ENCODE measurements at regions not wholly inside any gene's neighbourhood (a gene's known extent, or its start where the extent isn't known, plus 50 kb on each side); places are given as distances from the start of the nearest gene placed in this dataset.
A peak's percentile ranks its signal among the peaks of the same experiment; 100 is the strongest.

DNA sequence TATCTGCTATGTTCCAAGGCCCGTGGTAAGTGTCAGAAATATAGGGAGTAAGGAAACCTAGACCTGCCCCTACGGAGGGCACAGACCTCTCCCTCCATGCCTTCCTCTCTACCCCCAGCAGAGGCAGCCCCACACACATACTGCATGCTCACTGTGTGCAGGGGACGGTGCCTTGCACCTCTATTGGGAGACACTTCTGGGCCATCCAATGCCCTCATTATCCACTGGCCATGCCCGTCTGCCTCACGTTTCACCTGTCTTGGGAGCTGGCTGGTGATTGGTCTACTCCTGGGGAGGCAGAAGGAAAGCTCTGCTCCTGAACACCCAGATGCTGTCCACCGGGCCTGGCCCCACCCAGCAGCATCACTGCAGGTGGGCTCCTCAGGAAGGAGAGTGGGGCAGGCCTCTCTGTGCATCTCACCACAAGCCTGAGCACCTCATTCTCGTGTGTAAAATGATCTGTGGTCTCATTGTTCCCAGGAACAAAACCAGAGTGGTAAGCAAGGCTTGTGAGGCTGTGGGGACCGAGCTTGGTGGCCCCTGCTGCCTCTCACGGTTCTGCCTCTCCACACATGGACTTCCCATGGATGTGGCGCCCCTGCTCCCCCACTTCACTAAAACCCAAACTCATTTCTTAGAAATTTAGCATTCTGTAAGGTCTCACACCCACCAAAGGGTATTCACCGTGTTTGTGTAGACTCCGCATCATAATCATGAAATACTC is 312.5 kb upstream of the HS6ST1 start:
- Histone ChIP-seq H3K36me3 (ENCODE audit: insufficient read depth, low read depth, low read length) (no peaks in the 10 kb centered on the region), H3K27ac (ENCODE audit: low read length) (no peak overlapping the region), H3K4me1 (ENCODE audit: insufficient read depth, low read length) (peaks cover 16% of the 10 kb centered on the region; the same call in 1 of the 2 replicates), H3K27me3 (ENCODE audit: insufficient read depth, low read length) (no peaks in the 10 kb centered on the region), H3K9me3 (ENCODE audit: insufficient read depth, low read depth, low read length) (no peaks in the 10 kb centered on the region), H3K9ac (ENCODE audit: low read depth, low read length) (no peak overlapping the region), H3K4me3 (ENCODE audit: low read length) (no peak overlapping the region)

DNA sequence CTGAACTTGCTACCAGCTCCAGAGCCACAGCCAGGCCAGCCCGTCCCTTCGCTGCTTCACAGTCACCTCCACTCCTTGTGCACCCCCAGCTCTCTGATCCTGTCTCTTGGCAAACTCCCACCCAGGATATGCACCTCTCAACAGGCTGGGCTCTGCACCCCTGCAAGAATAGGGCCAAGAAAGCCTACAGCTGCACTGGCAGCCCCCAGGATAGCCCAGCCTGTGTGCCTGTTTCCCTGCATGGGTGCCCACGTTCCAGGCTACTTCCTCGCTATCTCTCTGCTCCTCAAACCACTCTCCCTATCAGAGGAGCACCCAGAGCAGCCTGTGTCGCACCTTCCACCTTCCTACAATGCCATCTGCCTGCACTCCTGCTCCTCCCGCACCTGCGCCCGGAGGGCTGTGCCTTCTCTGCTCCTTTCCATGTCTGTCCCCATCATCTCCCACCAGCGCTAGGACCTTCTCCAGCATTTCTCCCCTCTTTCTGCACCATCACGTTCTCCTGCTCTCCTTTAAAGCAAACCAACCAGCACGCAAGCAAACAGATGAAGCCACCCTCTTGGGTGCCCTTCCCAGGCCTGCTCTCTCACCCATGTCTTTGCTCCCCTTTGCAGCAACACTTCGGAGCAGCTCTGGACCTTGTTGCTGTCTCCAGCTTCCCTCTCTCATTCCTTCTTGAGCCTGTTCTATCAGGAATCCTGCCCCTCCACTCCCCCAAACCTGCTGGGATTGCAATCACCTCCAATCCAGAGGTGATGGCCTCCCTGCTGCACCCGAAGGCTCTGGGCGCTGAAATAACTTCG is 313.2 kb upstream of the HS6ST1 start:
- no peak overlapping the region for H3K9ac ChIP-seq (ENCODE audit: low read depth, low read length)
- H3K27me3 ChIP-seq (ENCODE audit: insufficient read depth, low read length), result no peaks in the 10 kb centered on the region
- no peak overlapping the region for H3K27ac ChIP-seq (ENCODE audit: low read length)

DNA sequence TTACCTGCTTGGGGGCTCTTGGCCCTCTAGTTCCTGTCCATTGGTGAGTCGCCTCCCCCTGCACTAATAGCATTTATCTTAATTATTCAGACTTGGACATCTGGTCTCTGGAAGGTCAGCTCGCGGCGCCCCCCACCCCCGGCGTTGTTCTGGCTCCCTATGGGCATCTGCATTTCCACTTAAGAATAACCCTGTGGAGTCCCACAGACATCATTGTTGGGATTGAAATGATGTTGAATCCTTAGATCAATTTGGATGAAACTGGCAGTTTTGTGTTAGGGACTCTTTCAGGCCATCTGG is 313.8 kb upstream of the HS6ST1 start:
- no peaks in the 10 kb centered on the region for H3K9me3 ChIP-seq (ENCODE audit: insufficient read depth, low read depth, low read length)
- no peak overlapping the region for H3K4me3 ChIP-seq (ENCODE audit: low read length)
- no peak overlapping the region for H3K9ac ChIP-seq (ENCODE audit: low read depth, low read length)
- peaks cover 16% of the 10 kb centered on the region; the same call in 1 of the 2 replicates for H3K4me1 ChIP-seq (ENCODE audit: insufficient read depth, low read length)
- no peak overlapping the region for H3K27ac ChIP-seq (ENCODE audit: low read length)
- H3K27me3 ChIP-seq (ENCODE audit: insufficient read depth, low read length), result no peaks in the 10 kb centered on the region
- no peaks in the 10 kb centered on the region for H3K36me3 ChIP-seq (ENCODE audit: insufficient read depth, low read depth, low read length)

More for the DNA sequence above, 313.2 kb upstream of the HS6ST1 start:
- Histone ChIP-seq H3K4me1 (ENCODE audit: insufficient read depth, low read length) (peaks cover 16% of the 10 kb centered on the region; the same call in 1 of the 2 replicates), H3K9me3 (ENCODE audit: insufficient read depth, low read depth, low read length) (no peaks in the 10 kb centered on the region), H3K36me3 (ENCODE audit: insufficient read depth, low read depth, low read length) (no peaks in the 10 kb centered on the region), H3K4me3 (ENCODE audit: low read length) (no peak overlapping the region)

DNA sequence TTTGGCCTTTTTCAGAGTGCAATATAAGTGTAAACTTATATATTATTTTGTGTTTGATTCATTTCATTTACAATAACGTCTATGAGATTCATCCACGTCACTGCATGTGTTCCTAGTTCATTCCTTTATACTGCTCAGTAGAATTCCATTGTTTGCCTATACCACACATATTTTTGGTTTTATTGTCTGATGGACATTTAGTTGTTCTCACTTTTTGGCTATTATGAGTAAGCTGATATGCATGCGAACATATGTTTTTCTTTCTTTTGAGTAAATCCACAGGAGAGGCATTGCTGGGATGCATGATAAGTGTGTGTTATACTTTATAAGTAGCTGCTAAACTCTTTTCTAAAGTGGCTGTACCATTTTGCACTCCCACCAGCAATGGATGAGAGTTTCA is 314.8 kb upstream of the HS6ST1 start:
- Histone ChIP-seq H3K36me3 (ENCODE audit: insufficient read depth, low read depth, low read length) (no peaks in the 10 kb centered on the region), H3K4me3 (ENCODE audit: low read length) (no peak overlapping the region), H3K9me3 (ENCODE audit: insufficient read depth, low read depth, low read length) (no peaks in the 10 kb centered on the region), H3K9ac (ENCODE audit: low read depth, low read length) (no peak overlapping the region), H3K27me3 (ENCODE audit: insufficient read depth, low read length) (no peaks in the 10 kb centered on the region), H3K4me1 (ENCODE audit: insufficient read depth, low read length) (peaks cover 23% of the 10 kb centered on the region), H3K27ac (ENCODE audit: low read length) (no peak overlapping the region)

DNA sequence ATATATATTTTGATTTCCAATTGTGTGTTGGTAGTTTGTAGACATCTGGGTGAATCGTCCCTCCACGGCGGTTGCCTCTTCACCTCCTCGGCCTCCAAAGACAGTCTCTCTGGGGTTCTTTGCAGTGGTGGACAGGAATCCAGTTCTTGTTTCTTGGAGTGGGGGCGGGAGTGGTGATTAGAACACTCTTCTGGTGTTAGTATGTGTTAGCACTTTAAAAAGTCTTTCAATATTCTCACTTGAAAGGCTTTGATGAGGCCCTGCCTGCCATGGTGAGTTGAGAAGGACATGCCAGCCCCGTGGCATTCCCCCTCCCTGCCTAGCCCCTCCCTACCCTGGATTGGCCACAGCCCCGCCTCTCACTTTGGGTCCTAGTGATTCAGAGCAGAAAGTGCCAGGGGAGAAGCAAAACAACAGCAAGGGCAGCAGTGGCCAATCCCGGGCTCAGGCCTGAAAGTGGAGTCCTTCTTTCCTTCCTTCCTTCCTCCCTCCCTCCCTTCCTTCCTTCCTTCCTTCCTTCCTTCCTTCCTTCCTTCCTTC is 316.8 kb upstream of the HS6ST1 start:
- Histone ChIP-seq H3K4me3 (ENCODE audit: low read length) (no peak overlapping the region), H3K9ac (ENCODE audit: low read depth, low read length) (no peak overlapping the region), H3K9me3 (ENCODE audit: insufficient read depth, low read depth, low read length) (no peaks in the 10 kb centered on the region), H3K27ac (ENCODE audit: low read length) (no peak overlapping the region), H3K36me3 (ENCODE audit: insufficient read depth, low read depth, low read length) (no peaks in the 10 kb centered on the region), H3K27me3 (ENCODE audit: insufficient read depth, low read length) (no peaks in the 10 kb centered on the region), H3K4me1 (ENCODE audit: insufficient read depth, low read length) (peaks cover 38% of the 10 kb centered on the region)

DNA sequence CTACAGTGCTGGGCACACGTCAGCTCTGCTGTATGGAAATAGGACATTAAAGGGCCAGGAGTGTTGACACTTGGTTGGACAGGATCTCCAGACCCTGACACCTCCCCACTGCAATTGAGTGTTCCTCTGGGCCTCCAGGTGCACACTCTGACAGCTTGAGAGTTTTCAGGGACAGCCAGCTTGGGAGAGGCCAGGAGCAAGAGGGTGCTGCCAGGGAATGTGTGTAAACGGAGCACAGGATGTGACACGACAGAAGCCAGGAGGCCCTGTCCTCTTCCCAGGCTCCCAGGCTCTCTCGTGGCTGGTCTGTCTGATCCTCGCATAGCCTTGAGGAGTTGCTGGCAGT is 318.1 kb upstream of the HS6ST1 start:
- no peak overlapping the region for H3K9ac ChIP-seq (ENCODE audit: low read depth, low read length)
- H3K27ac ChIP-seq (ENCODE audit: low read length), result no peak overlapping the region

DNA sequence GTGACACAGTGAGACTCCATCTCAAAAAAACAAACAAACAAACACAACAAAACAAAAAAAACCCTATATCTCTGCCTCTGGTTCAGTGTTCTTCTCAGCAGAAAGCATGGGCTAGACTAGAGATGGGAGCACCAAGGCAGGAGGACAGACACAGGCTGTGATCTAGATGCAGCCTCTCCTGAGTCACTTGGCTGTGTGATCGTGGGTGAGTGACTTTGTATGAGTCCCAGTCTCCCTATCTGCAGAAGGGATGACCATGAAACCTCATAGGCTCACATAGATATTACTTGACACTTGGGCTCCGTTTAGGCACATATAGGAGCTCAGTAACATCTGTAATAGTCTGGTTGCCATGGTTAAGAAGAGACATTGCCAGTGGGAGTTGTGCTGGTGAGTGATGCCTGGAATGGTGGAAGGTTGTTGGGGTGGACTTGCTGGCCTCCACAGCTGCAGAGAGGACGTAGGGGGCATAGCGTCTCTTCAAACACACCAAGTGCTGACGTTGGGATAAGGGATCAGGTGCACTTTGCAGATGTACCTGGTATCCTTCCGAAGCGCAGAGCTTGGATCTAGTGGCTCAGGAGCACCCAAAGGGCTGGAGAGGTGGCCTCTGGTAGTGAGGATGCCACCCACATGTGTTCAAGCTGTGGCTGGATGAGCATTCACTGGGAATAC is 318.9 kb upstream of the HS6ST1 start:
- H3K27me3 ChIP-seq (ENCODE audit: insufficient read depth, low read length), result 0 out of 2 replicates have a peak, but pooled peaks cover 7% of the 10 kb centered on the region
- no peak overlapping the region for H3K4me3 ChIP-seq (ENCODE audit: low read length)
- peak overlapping the region; percentile 49 for H3K27ac ChIP-seq (ENCODE audit: low read length)
- H3K36me3 ChIP-seq (ENCODE audit: insufficient read depth, low read depth, low read length), result no peaks in the 10 kb centered on the region
- H3K9me3 ChIP-seq (ENCODE audit: insufficient read depth, low read depth, low read length), result no peaks in the 10 kb centered on the region
- H3K9ac ChIP-seq (ENCODE audit: low read depth, low read length), result peak overlapping the region; percentile 49; the same call in 1 of the 2 replicates
- H3K4me1 ChIP-seq (ENCODE audit: insufficient read depth, low read length), result peaks cover 32% of the 10 kb centered on the region

More for the DNA sequence above, 318.1 kb upstream of the HS6ST1 start:
- Histone ChIP-seq H3K4me1 (ENCODE audit: insufficient read depth, low read length) (peaks cover 38% of the 10 kb centered on the region), H3K4me3 (ENCODE audit: low read length) (no peak overlapping the region), H3K9me3 (ENCODE audit: insufficient read depth, low read depth, low read length) (no peaks in the 10 kb centered on the region), H3K36me3 (ENCODE audit: insufficient read depth, low read depth, low read length) (no peaks in the 10 kb centered on the region), H3K27me3 (ENCODE audit: insufficient read depth, low read length) (0 out of 2 replicates have a peak, but pooled peaks cover under 1% of the 10 kb centered on the region)

DNA sequence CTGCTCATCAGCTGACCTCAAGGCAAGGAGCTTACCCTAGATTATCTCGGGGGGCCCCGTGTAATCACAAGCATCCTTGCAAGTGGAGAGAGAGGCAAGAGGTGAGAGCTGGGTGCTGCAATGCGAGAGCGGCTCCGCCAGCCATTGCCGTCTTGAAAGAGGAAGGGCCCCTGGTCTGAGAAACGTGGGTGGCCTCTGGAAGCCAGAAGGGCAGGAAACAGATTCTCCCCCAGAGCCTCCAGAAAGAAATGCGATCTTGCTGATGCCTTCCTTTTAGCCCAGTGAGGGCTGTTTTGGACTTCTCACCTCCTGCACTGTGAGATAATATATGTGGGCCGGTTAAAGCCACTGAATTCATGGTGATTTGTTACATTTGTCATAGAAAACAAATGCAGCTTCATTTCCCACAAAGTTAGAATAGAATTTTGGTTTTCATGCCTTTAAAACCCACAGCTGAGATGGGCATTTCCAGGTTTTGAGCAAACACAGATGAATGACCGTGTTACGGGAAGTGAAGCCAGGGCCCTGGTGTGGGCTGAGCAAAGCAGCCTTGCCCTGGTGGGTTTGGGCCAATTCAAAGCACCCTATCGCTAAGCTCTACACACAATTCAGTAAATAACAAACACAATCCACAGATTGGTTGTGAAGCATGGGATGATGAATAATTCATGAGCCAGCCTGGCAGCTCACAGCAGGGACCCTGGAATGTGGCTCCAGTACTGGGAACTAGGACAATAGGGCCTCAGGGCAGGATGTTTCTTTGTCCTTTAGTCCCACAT is 319.9 kb upstream of the HS6ST1 start:
- Histone ChIP-seq H3K27ac (ENCODE audit: low read length) (peak overlapping the region; percentile 85), H3K36me3 (ENCODE audit: insufficient read depth, low read depth, low read length) (no peaks in the 10 kb centered on the region), H3K4me3 (ENCODE audit: low read length) (peak overlapping the region; percentile 3; the same call in 1 of the 2 replicates), H3K4me1 (ENCODE audit: insufficient read depth, low read length) (peaks cover 28% of the 10 kb centered on the region), H3K9me3 (ENCODE audit: insufficient read depth, low read depth, low read length) (no peaks in the 10 kb centered on the region), H3K9ac (ENCODE audit: low read depth, low read length) (peak overlapping the region; percentile 71; the same call in 1 of the 2 replicates), H3K27me3 (ENCODE audit: insufficient read depth, low read length) (0 out of 2 replicates have a peak, but pooled peaks cover 7% of the 10 kb centered on the region)

DNA sequence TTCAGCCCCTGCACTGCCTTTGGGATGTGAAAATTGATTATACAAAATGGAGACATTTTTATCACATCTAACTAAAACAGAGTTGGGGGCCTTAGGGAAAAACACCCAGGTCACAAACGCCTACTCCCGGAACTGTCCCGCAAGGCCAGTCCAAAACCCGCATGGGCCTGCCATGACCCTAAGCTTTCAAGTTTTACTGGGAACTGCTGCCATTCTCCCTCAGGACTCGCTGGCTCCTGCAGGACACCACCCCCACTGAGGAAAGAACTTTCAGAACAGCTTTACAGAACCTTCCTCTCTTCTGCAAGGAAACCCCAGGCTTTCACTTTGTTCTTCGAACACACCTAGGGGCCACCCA is 320.4 kb upstream of the HS6ST1 start:
- Histone ChIP-seq H3K4me3 (ENCODE audit: low read length) (peak overlapping the region; percentile 3; the same call in 1 of the 2 replicates), H3K27me3 (ENCODE audit: insufficient read depth, low read length) (0 out of 2 replicates have a peak, but pooled peaks cover 7% of the 10 kb centered on the region), H3K27ac (ENCODE audit: low read length) (peak overlapping the region; percentile 85), H3K4me1 (ENCODE audit: insufficient read depth, low read length) (peaks cover 30% of the 10 kb centered on the region), H3K36me3 (ENCODE audit: insufficient read depth, low read depth, low read length) (no peaks in the 10 kb centered on the region), H3K9ac (ENCODE audit: low read depth, low read length) (peak overlapping the region; percentile 71; the same call in 1 of the 2 replicates), H3K9me3 (ENCODE audit: insufficient read depth, low read depth, low read length) (no peaks in the 10 kb centered on the region)

DNA sequence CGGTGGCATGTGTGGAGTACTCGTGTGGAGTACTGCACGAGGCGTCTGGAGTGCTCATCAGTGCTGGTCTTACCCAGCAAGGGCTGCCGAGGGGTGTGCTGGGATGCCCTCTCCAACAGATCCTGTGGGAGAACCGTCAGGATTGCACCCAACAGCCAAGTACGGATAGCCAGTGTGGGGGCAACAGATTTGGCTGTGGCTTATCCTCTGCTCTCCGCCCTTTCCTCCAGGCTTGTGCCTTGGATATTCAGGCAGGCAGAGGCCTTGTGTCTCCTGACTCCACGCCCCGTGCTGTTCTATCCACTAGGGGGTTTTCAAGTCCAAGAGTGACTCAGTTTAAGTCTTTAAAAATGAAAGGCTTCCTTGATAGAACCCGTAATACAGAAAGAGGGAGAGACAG is 321.0 kb upstream of the HS6ST1 start:
- H3K27ac ChIP-seq (ENCODE audit: low read length), result peak overlapping the region; percentile 85
- no peak overlapping the region; the same call in 1 of the 2 replicates for H3K4me3 ChIP-seq (ENCODE audit: low read length)
- H3K9ac ChIP-seq (ENCODE audit: low read depth, low read length), result peak overlapping the region; percentile 71; the same call in 1 of the 2 replicates

More for the DNA sequence above, 321.0 kb upstream of the HS6ST1 start:
- peaks cover 35% of the 10 kb centered on the region for H3K4me1 ChIP-seq (ENCODE audit: insufficient read depth, low read length)
- H3K36me3 ChIP-seq (ENCODE audit: insufficient read depth, low read depth, low read length), result no peaks in the 10 kb centered on the region
- H3K9me3 ChIP-seq (ENCODE audit: insufficient read depth, low read depth, low read length), result no peaks in the 10 kb centered on the region
- 0 out of 2 replicates have a peak, but pooled peaks cover 7% of the 10 kb centered on the region for H3K27me3 ChIP-seq (ENCODE audit: insufficient read depth, low read length)
